NT2/D1 (cell line): ENCODE measurements at regions not wholly inside any gene's neighbourhood (a gene's known extent, or its start where the extent isn't known, plus 50 kb on each side); places are given as distances from the start of the nearest gene placed in this dataset.

ENCODE experiments used
- SUZ12 ChIP-seq: IDR thresholded peaks from 2 replicates; pipeline ENCODE4 v1.6.1; 2011; ENCODE audit not compliant: insufficient read length, insufficient read depth; ENCODE audit errors: extremely low read depth
- YY1 ChIP-seq: IDR thresholded peaks from 2 replicates; pipeline ENCODE4 v1.6.1; 2011; ENCODE audit not compliant: insufficient read length, insufficient read depth
- ZNF274 ChIP-seq: IDR thresholded peaks from 2 replicates; pipeline ENCODE4 v1.6.1; 2011; ENCODE audit warnings: mild to moderate bottlenecking, low read depth, low read length

DNA sequence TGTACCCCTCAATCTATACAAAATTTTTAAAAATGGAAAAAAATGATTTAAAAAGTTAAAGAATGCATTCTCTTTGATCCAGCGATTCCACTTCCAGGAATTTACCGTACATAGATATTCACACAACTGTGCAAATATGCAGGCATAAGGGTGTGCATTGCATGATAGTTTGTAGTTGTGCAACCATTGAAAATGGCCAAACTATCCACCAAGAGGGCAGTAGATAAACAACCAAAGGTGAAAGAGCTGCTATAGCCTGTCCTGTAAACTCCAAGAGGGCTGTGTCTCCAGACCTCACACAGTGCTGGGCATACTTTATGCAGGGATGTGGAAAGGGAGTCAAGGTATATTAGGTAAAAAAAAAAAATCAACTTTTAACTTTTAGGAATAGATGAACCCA lies 116.5 kb upstream of the NEDD4L start:
- no peak for TF ChIP-seq YY1
- no peak for TF ChIP-seq ZNF274
- no peak for TF ChIP-seq SUZ12
